GM19324 (cell line): ENCODE measurements at regions not wholly inside any gene's neighbourhood (a gene's known extent, or its start where the extent isn't known, plus 50 kb on each side); places are given as distances from the start of the nearest gene placed in this dataset.
"Not testable (repeated sequence)": the region's sequence is repeated elsewhere in the genome, so short reads cannot be mapped to it uniquely, and the experiment has no call there.

ENCODE experiments used
- ATAC-seq: cut with Tn5 transposase; IDR thresholded peaks from one replicate; pipeline ENCODE4 v1.9.1; 2021; ENCODE audit warnings: mild to moderate bottlenecking, moderate library complexity; ENCODE audit not compliant: unreplicated experiment, low FRiP score

- no peak for ATAC-seq
Observed at GRCh38 chr12:74401966-74402365, 135.7 kb upstream of the ATXN7L3B start.

DNA sequence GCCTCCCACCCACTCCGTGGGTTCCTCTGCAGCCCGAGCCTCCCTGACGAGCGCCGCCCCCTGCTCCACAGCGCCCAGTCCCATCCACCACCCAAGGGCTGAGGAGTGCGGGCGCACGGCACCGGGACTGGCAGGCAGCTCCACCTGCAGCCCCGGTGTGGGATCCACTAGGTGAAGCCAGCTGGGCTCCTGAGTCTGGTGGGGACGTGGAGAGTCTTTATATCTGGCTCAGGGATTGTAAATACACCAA is 134.5 kb upstream of the ATXN7L3B start:
- not testable (repeated sequence) for ATAC-seq

DNA sequence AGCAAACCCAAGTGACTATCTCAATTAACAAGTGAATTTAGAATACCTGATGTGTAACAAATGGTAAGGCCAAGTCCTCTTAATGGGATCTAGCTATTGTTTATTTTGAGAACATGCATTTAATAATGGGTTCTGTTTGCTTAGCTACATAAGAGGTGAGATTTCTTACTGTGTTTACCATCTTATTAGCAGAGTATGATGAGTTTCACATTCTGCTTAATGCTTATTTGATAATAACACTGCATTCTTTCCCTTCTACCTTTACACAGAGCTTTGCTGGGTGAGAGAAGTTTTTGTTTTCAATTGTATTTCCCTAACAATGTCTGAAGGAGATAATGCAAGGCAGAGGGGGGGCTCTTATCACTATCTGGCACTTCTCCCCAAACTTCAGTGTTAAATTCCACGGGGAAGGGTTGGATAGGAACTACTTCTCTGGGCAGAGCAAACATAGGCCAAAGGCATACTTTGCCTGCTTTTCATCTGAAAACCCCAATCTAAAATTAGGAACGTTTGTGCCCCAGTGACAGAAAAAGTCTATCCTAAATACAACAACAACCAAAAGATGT is 129.0 kb upstream of the ATXN7L3B start:
- ATAC-seq = no peak

DNA sequence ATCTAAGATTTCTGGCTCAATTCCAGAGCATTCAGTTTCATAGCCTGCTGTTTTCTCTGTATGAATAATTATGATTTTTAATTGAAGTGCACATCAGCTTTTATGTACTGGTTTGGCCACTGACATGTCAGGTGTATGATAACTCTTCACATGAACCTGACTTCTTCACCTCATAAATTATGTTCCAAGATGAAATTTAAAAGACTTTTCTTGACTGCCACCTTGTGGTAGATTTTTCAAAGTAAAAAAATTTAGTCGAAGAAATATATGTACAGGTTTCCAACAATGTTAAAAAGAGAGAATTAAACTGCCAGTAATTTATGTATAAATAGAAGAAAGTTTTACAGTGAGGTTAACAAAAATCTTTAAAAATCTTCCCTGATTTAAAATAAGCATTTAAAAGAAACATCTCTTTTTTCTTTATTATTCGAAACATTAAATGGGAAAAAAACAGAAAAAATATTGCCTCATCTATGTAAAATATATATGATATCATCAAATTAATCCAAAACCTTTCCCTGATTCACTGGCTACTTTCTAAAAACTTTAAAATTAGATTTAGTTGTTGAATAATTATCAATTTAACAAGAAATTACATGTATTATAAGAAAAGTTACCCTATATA is 124.9 kb upstream of the ATXN7L3B start:
- ATAC-seq = no peak

DNA sequence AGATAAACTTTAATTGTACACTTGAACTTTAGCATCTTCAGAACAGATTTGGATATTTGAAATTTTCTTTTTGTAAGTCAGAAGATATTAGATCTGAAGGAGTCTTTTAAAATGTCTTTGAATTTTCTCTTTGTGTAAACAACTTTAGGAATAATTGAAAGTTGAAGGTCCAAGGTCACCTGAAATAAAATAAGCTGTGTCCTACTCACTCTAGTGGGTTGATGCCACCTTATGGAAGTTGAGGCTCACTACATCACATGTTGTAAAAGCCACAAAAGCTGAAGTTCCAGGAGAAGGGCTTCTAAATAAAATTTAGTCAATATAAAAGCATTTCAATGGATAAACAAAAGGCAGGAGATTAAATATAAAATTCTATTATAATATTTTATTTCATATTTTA is 122.0 kb upstream of the ATXN7L3B start:
- ATAC-seq = peak; percentile 58

DNA sequence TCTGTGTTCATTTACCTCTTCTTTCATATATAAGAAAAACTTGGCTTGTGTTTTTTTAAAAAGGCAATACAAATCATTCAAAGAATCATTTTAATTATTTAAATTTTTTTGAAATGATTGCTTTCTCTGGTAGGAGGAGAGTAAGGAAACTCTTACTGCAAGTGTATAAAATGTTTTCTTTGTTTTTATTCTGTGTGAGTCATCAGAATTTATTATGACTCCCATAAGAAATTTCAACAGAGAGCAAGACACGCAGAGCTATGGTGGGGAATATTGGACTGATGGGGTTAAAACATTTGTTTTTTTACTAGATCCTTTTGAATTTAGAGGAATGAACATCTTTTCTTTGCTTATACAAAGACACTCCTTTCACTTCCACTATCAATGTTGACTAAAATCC is 119.1 kb upstream of the ATXN7L3B start:
- ATAC-seq = no peak

- ATAC-seq = no peak
Observed at GRCh38 chr12:74424778-74425177, 112.9 kb upstream of the ATXN7L3B start.

DNA sequence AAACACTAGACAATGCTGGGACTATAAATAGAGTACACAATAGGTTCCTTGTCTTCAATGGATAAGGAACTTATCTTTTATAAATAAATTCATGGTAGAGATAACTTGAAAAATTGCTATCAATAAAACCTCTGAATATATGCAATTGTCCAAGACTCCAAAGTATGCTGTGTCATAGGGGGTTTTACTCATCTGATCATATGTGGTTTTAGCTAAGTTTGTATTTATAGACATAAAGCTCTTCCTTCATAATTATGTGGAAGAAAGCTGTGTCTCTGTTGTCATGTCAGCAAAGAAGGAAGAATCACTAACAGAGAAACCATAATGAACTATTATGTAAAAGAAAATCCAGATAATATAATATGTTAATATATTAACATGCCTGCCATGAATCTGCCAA is 111.5 kb upstream of the ATXN7L3B start:
- no peak for ATAC-seq

- ATAC-seq = no peak
Observed at GRCh38 chr12:74429535-74429934, 108.1 kb upstream of the ATXN7L3B start.

- ATAC-seq = no peak
Observed at GRCh38 chr12:74431801-74432200, 105.8 kb upstream of the ATXN7L3B start.

DNA sequence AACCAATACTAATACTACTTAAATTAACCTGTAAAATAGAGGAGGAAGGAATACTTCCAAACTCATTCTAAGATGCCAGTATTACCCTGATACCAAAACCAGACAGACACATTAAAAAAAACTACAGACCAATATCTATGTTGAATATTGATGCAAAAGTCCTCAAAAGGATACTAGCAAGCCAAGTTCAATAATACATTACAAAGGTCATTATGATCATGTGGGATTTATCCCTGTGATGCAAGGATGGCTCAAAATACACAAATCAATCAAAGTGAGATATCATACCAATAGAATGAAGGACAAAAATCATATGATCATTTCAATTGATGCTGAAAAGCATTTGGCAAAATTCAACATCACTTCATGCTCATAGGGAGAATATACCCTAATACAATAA is 97.2 kb upstream of the ATXN7L3B start:
- ATAC-seq = no peak

- no peak for ATAC-seq
Observed at GRCh38 chr12:74441872-74442271, 95.8 kb upstream of the ATXN7L3B start.

DNA sequence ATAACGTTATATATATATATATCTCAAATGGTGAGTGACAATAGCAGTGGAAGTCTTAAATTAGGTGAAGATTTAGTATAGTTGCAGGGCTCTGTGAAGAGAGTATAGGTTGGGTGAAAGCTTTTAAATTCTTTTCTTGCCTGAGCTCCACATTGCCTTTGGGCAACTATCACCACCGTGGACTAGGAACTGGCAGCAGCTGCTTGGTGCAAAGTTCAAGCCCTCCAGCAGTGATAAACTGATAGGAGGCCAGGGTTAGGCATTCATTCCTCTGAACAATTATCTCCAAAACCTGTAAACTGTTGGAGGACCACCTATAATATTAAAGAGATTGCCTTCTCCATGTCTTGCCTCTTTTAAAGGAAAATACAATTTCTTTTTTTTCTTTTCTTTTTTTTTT is 91.2 kb upstream of the ATXN7L3B start:
- no peak for ATAC-seq

GRCh38 chr12:74449872-74450271 is 87.8 kb upstream of the ATXN7L3B start:
- no peak for ATAC-seq

- ATAC-seq = no peak
Observed at GRCh38 chr12:74454109-74454508, 83.5 kb upstream of the ATXN7L3B start.

DNA sequence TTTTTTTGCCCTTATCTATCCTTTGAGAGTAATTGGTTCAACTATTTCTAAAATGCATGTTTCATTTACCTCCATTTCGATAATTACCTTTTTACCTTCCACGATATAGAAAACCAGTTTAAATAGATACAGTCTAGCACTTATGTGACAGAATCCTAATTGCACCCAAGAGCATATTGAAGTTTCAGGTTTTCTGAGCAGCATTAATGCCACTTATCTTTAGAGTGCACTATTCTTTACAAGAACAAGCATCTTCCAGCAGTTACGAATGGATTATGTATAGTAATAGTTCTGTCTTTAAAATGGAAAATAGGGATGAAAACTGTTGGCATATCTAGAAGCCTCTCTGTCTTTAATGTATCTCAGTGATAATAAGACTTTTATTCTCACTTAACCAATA is 82.2 kb upstream of the ATXN7L3B start:
- ATAC-seq = no peak

- no peak for ATAC-seq
Observed at GRCh38 chr12:74456431-74456830, 81.2 kb upstream of the ATXN7L3B start.

- ATAC-seq = no peak
Observed at GRCh38 chr12:74468401-74468800, 69.2 kb upstream of the ATXN7L3B start.

- no peak for ATAC-seq
Observed at GRCh38 chr12:74476234-74476633, 61.4 kb upstream of the ATXN7L3B start.

GRCh38 chr12:74481078-74481477 is 56.6 kb upstream of the ATXN7L3B start:
- no peak for ATAC-seq

DNA sequence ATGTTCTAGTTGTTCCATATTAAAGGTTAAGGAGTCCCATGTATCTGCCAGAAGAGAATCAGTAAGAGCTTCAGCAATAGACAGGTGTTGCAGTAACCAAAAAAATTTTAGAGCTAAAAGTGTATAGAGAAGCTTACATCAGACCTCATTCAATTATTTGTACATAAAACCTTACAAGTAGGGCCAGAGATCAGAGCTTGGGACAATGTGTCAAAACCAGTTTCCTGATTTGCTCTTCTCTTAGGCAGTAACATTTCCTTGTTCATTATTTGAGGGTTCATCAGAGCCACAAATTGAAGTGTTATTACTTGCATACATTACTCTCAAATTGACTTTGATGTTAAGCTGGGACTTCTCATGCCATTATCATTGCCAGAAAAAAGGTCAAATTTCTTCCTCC is 55.5 kb upstream of the ATXN7L3B start:
- ATAC-seq = no peak

- ATAC-seq = no peak
Observed at GRCh38 chr12:74483057-74483456, 54.6 kb upstream of the ATXN7L3B start.
